ENCODE measurements at regions not wholly inside any gene's neighbourhood (a gene's known extent, or its start where the extent isn't known, plus 50 kb on each side); places are given as distances from the start of the nearest gene placed in this dataset.

DNA sequence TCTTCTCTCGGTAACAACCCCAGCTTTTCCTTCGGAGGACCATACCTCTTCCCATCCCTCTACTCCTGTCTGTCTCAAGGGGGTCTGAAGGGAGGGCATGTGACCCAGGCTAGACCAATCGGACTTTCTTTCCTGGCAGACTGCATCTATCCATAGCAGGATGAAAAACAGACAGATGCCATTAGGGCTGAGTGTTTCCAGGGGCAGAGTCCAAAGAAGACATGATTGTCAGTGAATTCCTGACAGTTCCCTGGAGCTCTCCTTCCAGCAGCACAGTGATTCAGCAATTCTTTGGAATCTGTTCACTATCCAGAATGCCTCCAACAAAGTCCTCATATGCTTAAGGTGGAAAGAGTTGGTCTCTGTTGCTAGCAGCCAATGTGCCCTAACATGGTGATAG lies 189.8 kb downstream of the KCTD12 start:
- TF ChIP-seq CTCF (IDR thresholded peaks at IDR 0.05) (no peak), POLR2A (IDR thresholded peaks at IDR 0.05) (no peak)
